ENCODE measurements at regions not wholly inside any gene's neighbourhood (a gene's known extent, or its start where the extent isn't known, plus 50 kb on each side); places are given as distances from the start of the nearest gene placed in this dataset.

DNA sequence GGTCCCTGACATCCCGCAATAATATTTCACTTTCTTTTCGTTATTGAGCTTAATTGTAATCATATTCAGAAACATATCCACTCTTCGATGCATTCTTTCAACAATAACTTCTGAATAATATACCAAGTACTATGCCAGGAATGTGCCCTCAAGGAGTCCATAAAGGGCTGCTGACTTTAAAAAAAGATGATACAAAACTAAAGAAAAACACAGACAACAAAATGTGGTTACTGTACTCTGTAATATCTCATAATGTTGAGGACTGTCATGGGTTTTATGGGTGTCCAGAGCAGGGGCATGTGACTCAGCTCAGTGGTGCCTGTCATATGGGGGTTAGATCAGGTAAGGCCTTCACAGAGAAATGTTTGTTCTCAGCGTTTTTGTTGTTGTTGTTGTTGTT is 73.7 kb downstream of the ARL4A start:
- TF ChIP-seq, protein P1, sequence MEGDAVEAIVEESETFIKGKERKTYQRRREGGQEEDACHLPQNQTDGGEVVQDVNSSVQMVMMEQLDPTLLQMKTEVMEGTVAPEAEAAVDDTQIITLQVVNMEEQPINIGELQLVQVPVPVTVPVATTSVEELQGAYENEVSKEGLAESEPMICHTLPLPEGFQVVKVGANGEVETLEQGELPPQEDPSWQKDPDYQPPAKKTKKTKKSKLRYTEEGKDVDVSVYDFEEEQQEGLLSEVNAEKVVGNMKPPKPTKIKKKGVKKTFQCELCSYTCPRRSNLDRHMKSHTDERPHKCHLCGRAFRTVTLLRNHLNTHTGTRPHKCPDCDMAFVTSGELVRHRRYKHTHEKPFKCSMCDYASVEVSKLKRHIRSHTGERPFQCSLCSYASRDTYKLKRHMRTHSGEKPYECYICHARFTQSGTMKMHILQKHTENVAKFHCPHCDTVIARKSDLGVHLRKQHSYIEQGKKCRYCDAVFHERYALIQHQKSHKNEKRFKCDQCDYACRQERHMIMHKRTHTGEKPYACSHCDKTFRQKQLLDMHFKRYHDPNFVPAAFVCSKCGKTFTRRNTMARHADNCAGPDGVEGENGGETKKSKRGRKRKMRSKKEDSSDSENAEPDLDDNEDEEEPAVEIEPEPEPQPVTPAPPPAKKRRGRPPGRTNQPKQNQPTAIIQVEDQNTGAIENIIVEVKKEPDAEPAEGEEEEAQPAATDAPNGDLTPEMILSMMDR (IDR thresholded peaks at IDR 0.05), result no peak

DNA sequence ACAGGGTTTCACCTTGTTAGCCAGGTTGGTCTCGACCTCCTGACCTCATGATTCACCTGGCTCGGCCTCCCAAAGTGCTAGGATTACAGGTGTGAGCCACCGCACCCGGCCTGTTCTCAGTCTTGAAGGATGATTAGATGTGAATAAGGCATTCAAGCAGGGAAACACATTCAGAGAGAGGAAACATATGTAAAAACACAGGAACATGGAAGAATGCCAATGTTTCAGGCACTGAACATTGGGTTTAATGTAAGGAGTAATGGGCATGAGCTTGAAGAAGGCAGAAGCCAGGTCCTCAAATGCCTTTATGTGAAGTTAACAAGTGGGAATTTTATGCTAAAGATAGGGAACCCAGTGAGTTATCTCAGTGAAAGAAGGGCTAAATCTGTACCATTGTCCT is 74.3 kb downstream of the ARL4A start:
- Mint-ChIP-seq H3K4me1 (no peaks in the 10 kb centered on the region), H3K9me3 (peaks cover 11% of the 10 kb centered on the region), H3K27ac (no peak overlapping the region), H3K36me3 (ENCODE audit: low read depth) (no peaks in the 10 kb centered on the region), H3K27me3 (no peaks in the 10 kb centered on the region), H3K4me3 (no peak overlapping the region)
- CTCF ChIA-PET, result no interaction called here
- no peak for DNase-seq
- intact Hi-C loops (cut with micrococcal nuclease), result no loop called here
- POLR2A ChIA-PET, result no interaction called here
- TF ChIP-seq, protein P1 (IDR thresholded peaks at IDR 0.05), result no peak
- ATAC-seq (ENCODE audit: low read depth), result no peak

More for the DNA sequence above, 73.7 kb downstream of the ARL4A start:
- Mint-ChIP-seq H3K4me3 (no peak overlapping the region), H3K4me1 (no peaks in the 10 kb centered on the region), H3K27me3 (no peaks in the 10 kb centered on the region), H3K36me3 (ENCODE audit: low read depth) (no peaks in the 10 kb centered on the region), H3K27ac (no peak overlapping the region), H3K9me3 (peaks cover 11% of the 10 kb centered on the region)
- intact Hi-C loops (cut with micrococcal nuclease), result no loop called here
- ATAC-seq (ENCODE audit: low read depth) (no peak), DNase-seq (no peak)
- ChIA-PET POLR2A (no interaction called here), CTCF (no interaction called here)

DNA sequence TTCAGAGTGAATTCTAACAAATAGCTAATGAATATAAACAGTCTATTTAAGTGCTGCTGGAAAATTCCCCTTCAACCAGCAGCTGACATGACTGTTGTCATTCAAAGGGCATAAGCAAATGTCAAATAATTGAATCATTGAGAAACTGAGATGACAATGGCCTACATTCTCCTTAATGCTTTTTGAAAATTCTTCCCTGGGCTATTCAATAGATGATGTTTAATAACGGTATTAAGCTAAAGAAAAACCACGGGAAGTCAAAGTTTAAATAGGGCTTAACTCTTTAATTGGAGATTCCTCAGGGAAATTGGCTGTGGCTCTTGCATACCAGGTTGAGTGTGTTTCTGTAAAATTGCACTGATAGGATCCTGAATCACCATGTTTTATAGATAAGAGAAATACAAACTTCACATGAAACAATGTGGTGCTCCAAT is 77.0 kb downstream of the ARL4A start:
- intact Hi-C loops (cut with micrococcal nuclease), result no loop called here
- ATAC-seq (ENCODE audit: low read depth) (no peak), DNase-seq (no peak)
- Mint-ChIP-seq H3K4me3 (no peak overlapping the region), H3K36me3 (ENCODE audit: low read depth) (no peaks in the 10 kb centered on the region), H3K9me3 (peaks cover 11% of the 10 kb centered on the region), H3K27me3 (no peaks in the 10 kb centered on the region), H3K4me1 (no peaks in the 10 kb centered on the region), H3K27ac (no peak overlapping the region)
- ChIA-PET CTCF (no interaction called here), POLR2A (no interaction called here)
- TF ChIP-seq, protein P1 (IDR thresholded peaks at IDR 0.05), result no peak

DNA sequence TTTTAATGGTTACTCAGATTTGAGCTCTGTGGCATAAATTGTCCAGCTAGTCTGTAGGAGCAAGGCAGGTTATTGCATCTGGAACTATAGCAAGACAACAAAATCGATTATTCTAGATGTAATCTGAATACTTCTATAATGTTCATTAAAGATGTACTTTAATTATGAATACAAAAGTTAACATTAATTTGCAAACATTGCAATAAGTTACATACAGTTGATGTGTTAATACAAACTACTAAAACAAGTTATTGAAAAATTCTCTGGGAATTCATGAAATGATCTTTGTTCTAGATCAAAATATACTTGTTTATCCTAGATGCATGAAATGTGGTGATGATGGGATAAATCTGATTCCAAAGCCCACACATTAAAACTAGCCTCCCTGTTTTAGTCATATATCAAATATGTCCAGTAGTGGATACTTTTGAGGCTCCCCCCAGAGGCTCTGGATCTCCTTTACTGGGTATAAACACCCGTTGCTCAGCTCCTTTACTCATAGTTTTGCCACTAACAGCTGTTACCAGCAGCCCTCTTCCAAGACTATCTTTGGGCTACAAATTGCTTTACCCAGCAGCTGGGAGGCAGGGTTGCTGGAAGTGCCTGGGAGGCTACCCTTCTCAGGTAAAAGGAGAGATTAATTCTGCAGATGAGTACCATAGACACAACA is 78.1 kb downstream of the ARL4A start:
- H3K4me3 Mint-ChIP-seq, result no peak overlapping the region
- no peaks in the 10 kb centered on the region for H3K4me1 Mint-ChIP-seq
- ChIA-PET POLR2A (no interaction called here), CTCF (no interaction called here)
- H3K9me3 Mint-ChIP-seq, result peaks cover 6% of the 10 kb centered on the region
- no peak for ATAC-seq (ENCODE audit: low read depth)
- no peak for DNase-seq
- TF ChIP-seq, protein P1 (IDR thresholded peaks at IDR 0.05), result no peak
- no peaks in the 10 kb centered on the region for H3K36me3 Mint-ChIP-seq (ENCODE audit: low read depth)
- intact Hi-C loops (cut with micrococcal nuclease), result no loop called here
- no peak overlapping the region for H3K27ac Mint-ChIP-seq
- H3K27me3 Mint-ChIP-seq, result no peaks in the 10 kb centered on the region

DNA sequence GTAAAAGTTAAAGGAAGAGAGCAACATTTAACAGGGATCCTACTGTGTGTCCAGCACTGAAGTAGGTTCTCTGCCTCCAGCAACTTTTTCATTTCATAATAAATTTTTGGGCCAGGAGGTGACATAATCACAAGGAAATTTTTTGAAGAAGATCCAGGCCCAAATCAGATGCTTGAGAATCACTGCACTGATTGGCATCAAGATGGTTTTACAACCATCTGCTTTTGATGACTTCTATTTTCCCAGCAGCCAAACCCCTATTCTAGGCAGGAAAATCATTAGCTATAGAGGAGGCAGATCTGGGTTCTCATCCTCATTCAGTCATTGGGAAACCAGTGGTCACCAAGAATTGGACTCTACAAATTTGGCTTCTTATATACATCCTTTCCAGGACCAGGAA is 79.0 kb downstream of the ARL4A start:
- Mint-ChIP-seq H3K27me3 (no peaks in the 10 kb centered on the region), H3K4me1 (no peaks in the 10 kb centered on the region), H3K36me3 (ENCODE audit: low read depth) (no peaks in the 10 kb centered on the region), H3K27ac (no peak overlapping the region), H3K9me3 (no peaks in the 10 kb centered on the region), H3K4me3 (no peak overlapping the region)
- intact Hi-C loops (cut with micrococcal nuclease), result no loop called here
- POLR2A ChIA-PET, result no interaction called here
- TF ChIP-seq, protein P1 (IDR thresholded peaks at IDR 0.05), result no peak
- no peak for ATAC-seq (ENCODE audit: low read depth)
- DNase-seq, result no peak
- CTCF ChIA-PET, result no interaction called here

All from activated B cell treated with CpG ODN at 0.5 μM for 24 hours (primary cell).